Thyroid gland (tissue), 4 donors: ENCODE measurements at regions not wholly inside any gene's neighbourhood (a gene's known extent, or its start where the extent isn't known, plus 50 kb on each side); places are given as distances from the start of the nearest gene placed in this dataset.

Experiments used
- CTCF ChIP-seq, 6 experiments: fragments of 200-600 bp in 3 of 6; fragments of 450-650 bp in 3 of 6; sonication (generic) in 3 of 6; IDR thresholded peaks; one replicate each; pipeline ENCODE4 v1.5.1; 2016 to 2019; ENCODE audit warnings: antibody characterized with exemption in 6 of 6, mild to moderate bottlenecking in 2 of 6, inconsistent platforms in 1 of 6, moderate library complexity in 1 of 6
- POLR2A ChIP-seq, 2 donors: fragments of 450-650 bp; IDR thresholded peaks; one replicate each; pipeline ENCODE4 v1.6.1; 2017; ENCODE audit warnings: antibody characterized with exemption in 2 of 2, mild to moderate bottlenecking in 2 of 2, moderate library complexity in 1 of 2

GRCh38 chr9:87135074-87135473 lies 187.8 kb upstream of the GAS1 start:
- TF ChIP-seq CTCF (IDR thresholded peaks at IDR 0.05) = no peak
- TF ChIP-seq POLR2A (IDR thresholded peaks at IDR 0.05) = no peak
